AG10803 (cell line): ENCODE measurements at regions not wholly inside any gene's neighbourhood (a gene's known extent, or its start where the extent isn't known, plus 50 kb on each side); places are given as distances from the start of the nearest gene placed in this dataset.

ENCODE experiments used
- DNase-seq: peaks from one replicate; pipeline ENCODE4 v3.0.0; 2010; ENCODE audit warnings: low read depth
- H3K4me3 ChIP-seq: 2 replicates; pipeline ENCODE4 v1.5.1; 2011; ENCODE audit warnings: mild to moderate bottlenecking, low read length, control low read depth
- TF ChIP-seq, protein P1 (sequence below): conservative IDR thresholded peaks from 2 replicates; pipeline ENCODE4 v1.5.1; 2011; ENCODE audit warnings: mild to moderate bottlenecking, low read length, control low read depth, inconsistent platforms

DNA sequence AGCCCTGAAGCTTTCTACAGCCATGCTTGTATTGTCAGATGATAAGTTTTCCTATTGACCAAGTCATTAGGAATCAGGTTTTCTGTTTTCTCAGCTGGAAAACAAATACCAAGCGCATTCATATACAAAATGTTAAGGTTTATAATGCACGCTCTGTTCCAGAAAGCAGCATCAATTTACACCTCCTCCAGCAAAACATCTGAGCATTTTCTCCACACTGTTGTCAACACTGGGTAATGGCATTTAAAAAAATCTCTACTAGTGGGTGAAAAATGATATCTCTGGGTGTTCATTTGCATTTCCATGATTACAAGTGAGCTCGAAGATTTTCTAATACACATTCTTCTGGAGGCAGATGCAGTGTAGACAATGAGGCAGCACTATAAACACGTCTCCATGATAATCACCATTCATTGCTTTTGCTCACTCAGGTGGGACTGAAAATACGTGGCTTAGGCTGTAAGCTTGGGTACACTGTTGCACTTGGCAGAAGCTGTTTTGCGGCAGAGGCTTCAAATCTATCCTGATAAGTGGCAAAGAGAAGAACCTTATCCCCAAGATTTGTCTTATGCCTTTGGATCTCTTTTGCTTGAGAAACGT lies 114.8 kb upstream of the PLPP4 start:
- no peak for DNase-seq
- TF ChIP-seq, protein P1, sequence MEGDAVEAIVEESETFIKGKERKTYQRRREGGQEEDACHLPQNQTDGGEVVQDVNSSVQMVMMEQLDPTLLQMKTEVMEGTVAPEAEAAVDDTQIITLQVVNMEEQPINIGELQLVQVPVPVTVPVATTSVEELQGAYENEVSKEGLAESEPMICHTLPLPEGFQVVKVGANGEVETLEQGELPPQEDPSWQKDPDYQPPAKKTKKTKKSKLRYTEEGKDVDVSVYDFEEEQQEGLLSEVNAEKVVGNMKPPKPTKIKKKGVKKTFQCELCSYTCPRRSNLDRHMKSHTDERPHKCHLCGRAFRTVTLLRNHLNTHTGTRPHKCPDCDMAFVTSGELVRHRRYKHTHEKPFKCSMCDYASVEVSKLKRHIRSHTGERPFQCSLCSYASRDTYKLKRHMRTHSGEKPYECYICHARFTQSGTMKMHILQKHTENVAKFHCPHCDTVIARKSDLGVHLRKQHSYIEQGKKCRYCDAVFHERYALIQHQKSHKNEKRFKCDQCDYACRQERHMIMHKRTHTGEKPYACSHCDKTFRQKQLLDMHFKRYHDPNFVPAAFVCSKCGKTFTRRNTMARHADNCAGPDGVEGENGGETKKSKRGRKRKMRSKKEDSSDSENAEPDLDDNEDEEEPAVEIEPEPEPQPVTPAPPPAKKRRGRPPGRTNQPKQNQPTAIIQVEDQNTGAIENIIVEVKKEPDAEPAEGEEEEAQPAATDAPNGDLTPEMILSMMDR, result no peak
- no peak overlapping the region for H3K4me3 ChIP-seq

DNA sequence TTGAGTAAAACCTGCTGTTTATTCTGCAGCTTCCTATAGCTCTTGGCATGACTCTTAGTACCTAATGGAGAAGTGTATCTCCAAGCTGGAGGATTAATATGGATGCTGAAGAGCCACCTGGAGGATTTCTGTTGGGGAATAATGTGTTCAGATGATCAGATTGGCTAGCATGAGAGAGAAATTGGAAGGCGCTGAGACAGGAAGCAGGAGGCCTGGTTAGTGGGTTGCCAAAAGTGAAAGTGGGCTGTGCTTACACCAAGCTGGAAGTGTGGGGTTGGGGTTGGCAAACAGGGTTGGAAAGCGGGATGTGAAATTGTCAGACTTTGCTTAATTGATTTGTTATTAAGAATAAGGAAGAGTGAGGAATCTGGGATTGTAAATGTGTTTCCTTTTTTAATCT lies 111.8 kb upstream of the PLPP4 start:
- TF ChIP-seq, protein P1, result no peak
- DNase-seq, result no peak
- no peak overlapping the region for H3K4me3 ChIP-seq

DNA sequence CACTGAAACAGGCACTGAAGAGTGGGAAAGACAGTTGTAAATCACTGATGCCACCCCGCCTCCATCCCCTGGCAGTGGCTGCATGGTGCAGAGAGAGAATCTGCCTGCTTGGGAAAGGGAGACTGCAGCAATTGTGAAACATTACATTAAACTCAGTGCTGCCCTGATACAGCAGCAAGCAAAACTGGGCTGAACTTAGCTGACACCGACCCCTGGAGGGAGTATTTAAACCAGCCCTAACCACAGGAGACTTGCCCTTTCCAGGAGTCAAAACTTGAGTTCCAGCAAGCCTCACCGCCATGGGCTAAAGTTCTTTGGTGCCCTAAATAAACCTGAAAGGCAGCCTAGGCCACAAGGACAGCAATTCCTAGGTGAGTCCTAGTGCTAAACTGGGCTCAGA lies 109.4 kb upstream of the PLPP4 start:
- TF ChIP-seq, protein P1, result no peak
- no peak for DNase-seq
- H3K4me3 ChIP-seq, result no peak overlapping the region

- DNase-seq, result no peak
- TF ChIP-seq, protein P1, result no peak
- no peak overlapping the region for H3K4me3 ChIP-seq
Measured at GRCh38 chr10:120349069-120349468, 108.0 kb upstream of the PLPP4 start.

- TF ChIP-seq, protein P1, result no peak
- peak; percentile 5 for DNase-seq
- no peak overlapping the region for H3K4me3 ChIP-seq
Measured at GRCh38 chr10:120355425-120355824, 101.6 kb upstream of the PLPP4 start.

DNA sequence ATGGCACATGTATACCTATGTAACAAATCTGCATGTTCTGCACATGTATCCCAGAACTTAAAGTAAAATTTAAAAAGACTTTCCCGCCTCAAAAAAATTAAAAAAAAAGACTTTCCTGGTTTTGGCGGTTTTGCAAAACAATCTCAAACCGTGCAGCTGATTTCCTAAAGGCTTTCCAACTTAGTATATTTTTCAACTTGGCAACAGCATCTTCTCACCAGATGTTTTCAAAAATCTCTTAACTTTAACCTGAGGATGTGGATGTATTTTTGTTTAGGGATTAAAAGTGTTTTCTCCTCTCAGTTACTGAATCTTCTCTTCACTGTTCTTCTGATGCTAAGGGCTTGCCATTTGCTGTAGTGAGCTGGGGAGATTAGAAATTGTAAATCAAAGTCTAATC lies 96.5 kb upstream of the PLPP4 start:
- no peak overlapping the region for H3K4me3 ChIP-seq
- DNase-seq, result no peak
- TF ChIP-seq, protein P1, result no peak

DNA sequence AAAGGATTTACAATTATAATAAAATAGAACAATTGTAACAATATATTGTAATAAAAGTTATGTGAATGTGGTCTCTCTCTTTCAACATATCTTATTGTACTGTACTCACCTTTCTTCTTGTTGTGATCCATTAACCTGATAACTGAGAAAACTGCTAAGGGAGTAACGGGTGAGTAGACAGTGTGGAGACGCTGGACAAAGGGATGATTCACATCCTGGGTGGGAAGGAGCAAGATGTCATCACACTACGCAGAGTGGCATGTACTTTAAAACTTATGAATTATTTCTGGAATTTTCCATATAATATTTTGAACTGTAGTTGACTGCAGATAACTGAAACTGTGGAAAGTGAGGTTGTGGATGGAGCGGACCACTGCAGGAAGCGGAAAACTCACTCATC lies 91.2 kb upstream of the PLPP4 start:
- peak; percentile 33 for DNase-seq
- H3K4me3 ChIP-seq, result no peak overlapping the region
- TF ChIP-seq, protein P1, result no peak
